Smooth muscle cell (in vitro differentiated cells): ENCODE measurements at regions not wholly inside any gene's neighbourhood (a gene's known extent, or its start where the extent isn't known, plus 50 kb on each side); places are given as distances from the start of the nearest gene placed in this dataset.

Source experiments
- DNase-seq: peaks from one replicate; lab custom pipeline; 2025; ENCODE audit not compliant: unreplicated experiment; lab: John Stamatoyannopoulos, UW
- H2AFZ ChIP-seq: fragments of 200-600 bp; sonication (generic); 2 replicates; pipeline ENCODE4 v1.6.0; 2016; ENCODE audit warnings: antibody characterized with exemption, low read depth, mild to moderate bottlenecking
- H3F3A ChIP-seq: fragments of 200-600 bp; sonication (generic); 2 replicates; pipeline ENCODE4 v1.6.0; 2017; ENCODE audit warnings: antibody characterized with exemption, low read depth
- H3K27ac ChIP-seq: fragments of 200-600 bp; sonication (generic); 2 replicates; pipeline ENCODE4 v1.5.1; 2016; ENCODE audit warnings: low read depth, mild to moderate bottlenecking
- H3K27me3 ChIP-seq: fragments of 200-600 bp; sonication (generic); 2 replicates; pipeline ENCODE4 v1.6.1; 2016; ENCODE audit warnings: low read depth, mild to moderate bottlenecking
- H3K36me3 ChIP-seq: fragments of 200-600 bp; sonication (generic); 2 replicates; pipeline ENCODE4 v1.5.1; 2016; ENCODE audit warnings: low read depth
- H3K4me1 ChIP-seq: fragments of 200-600 bp; sonication (generic); 2 replicates; pipeline ENCODE4 v1.5.1; 2016; ENCODE audit warnings: low read depth
- H3K4me2 ChIP-seq: fragments of 200-600 bp; sonication (generic); 2 replicates; pipeline ENCODE4 v1.6.0; 2016; ENCODE audit warnings: mild to moderate bottlenecking
- H3K4me3 ChIP-seq: fragments of 200-600 bp; sonication (generic); 2 replicates; pipeline ENCODE4 v1.5.1; 2016; ENCODE audit warnings: mild to moderate bottlenecking
- H3K79me2 ChIP-seq: fragments of 200-600 bp; sonication (generic); 2 replicates; pipeline ENCODE4 v1.6.0; 2016; ENCODE audit warnings: low read depth, mild to moderate bottlenecking
- H3K9ac ChIP-seq: fragments of 200-600 bp; sonication (generic); 2 replicates; pipeline ENCODE4 v1.6.0; 2016; ENCODE audit warnings: low read depth
- H3K9me3 ChIP-seq: fragments of 200-600 bp; sonication (generic); replicated peaks from 2 replicates; pipeline ENCODE4 v1.5.1; 2016; ENCODE audit warnings: low read depth
- H4K20me1 ChIP-seq: fragments of 200-600 bp; sonication (generic); 2 replicates; pipeline ENCODE4 v1.6.0; 2016; ENCODE audit warnings: low read depth
- CTCF ChIP-seq: fragments of 200-600 bp; sonication (generic); IDR thresholded peaks from 2 replicates; pipeline ENCODE4 v1.5.1; 2017; ENCODE audit warnings: borderline replicate concordance, mild to moderate bottlenecking, antibody characterized with exemption; ENCODE audit not compliant: insufficient read depth, poor library complexity, severe bottlenecking
- WGBS: methylation state at CpG from one replicate; pipeline ENCODE4 v1.1.7; 2016; ENCODE audit warnings: low lambda C conversion rate; 5-methylcytosine and 5-hydroxymethylcytosine counted together

GRCh38 chr2:16581241-16581640 lies 84.4 kb downstream of the CYRIA start:
- WGBS: 91% methylated on average over 1 of the region's 1 CpG
- H3F3A ChIP-seq: no peaks in the 10 kb centered on the region
- H3K27ac ChIP-seq: no peak overlapping the region
- H3K36me3 ChIP-seq: no peaks in the 10 kb centered on the region
- no peaks in the 10 kb centered on the region for H3K9me3 ChIP-seq
- H3K27me3 ChIP-seq: no peaks in the 10 kb centered on the region
- H3K4me2 ChIP-seq: no peak overlapping the region
- H3K4me1 ChIP-seq: no peaks in the 10 kb centered on the region
- no peak for TF ChIP-seq CTCF
- no peaks in the 10 kb centered on the region for H4K20me1 ChIP-seq
- no peak overlapping the region for H3K9ac ChIP-seq
- H2AFZ ChIP-seq: no peak overlapping the region
- H3K79me2 ChIP-seq: no peaks in the 10 kb centered on the region
- DNase-seq: no peak
- H3K4me3 ChIP-seq: no peak overlapping the region

- TF ChIP-seq CTCF: no peak
- H3K79me2 ChIP-seq: no peaks in the 10 kb centered on the region
- H3K9me3 ChIP-seq: peaks cover 3% of the 10 kb centered on the region
- H3K4me2 ChIP-seq: no peak overlapping the region
- H3K4me3 ChIP-seq: no peak overlapping the region
- no peaks in the 10 kb centered on the region for H3K4me1 ChIP-seq
- DNase-seq: no peak
- no peak overlapping the region for H2AFZ ChIP-seq
- H3K36me3 ChIP-seq: no peaks in the 10 kb centered on the region
- H4K20me1 ChIP-seq: no peaks in the 10 kb centered on the region
- WGBS: 90% methylated on average over 3 of the region's 3 CpGs
- no peak overlapping the region for H3K27ac ChIP-seq
- H3K27me3 ChIP-seq: no peaks in the 10 kb centered on the region
- no peaks in the 10 kb centered on the region for H3F3A ChIP-seq
- H3K9ac ChIP-seq: no peak overlapping the region
These were observed 87.6 kb downstream of the CYRIA start for GRCh38 chr2:16578081-16578480.

- H3K4me2 ChIP-seq: no peak overlapping the region
- no peak overlapping the region for H3K9ac ChIP-seq
- 90% methylated on average over 3 of the region's 3 CpGs for WGBS
- DNase-seq: no peak
- no peaks in the 10 kb centered on the region for H4K20me1 ChIP-seq
- H3K79me2 ChIP-seq: no peaks in the 10 kb centered on the region
- no peaks in the 10 kb centered on the region for H3F3A ChIP-seq
- no peaks in the 10 kb centered on the region for H3K36me3 ChIP-seq
- H2AFZ ChIP-seq: no peak overlapping the region
- H3K9me3 ChIP-seq: peaks cover 3% of the 10 kb centered on the region
- no peak for TF ChIP-seq CTCF
- no peaks in the 10 kb centered on the region for H3K27me3 ChIP-seq
- no peak overlapping the region for H3K4me3 ChIP-seq
- no peak overlapping the region for H3K27ac ChIP-seq
- H3K4me1 ChIP-seq: no peaks in the 10 kb centered on the region
These were observed 95.1 kb downstream of the CYRIA start for GRCh38 chr2:16570516-16570915.

- no peak overlapping the region for H3K4me2 ChIP-seq
- no peak overlapping the region for H2AFZ ChIP-seq
- H3K9ac ChIP-seq: no peak overlapping the region
- H3K4me1 ChIP-seq: no peaks in the 10 kb centered on the region
- no peak for TF ChIP-seq CTCF
- WGBS: 86% methylated on average over 4 of the region's 4 CpGs
- H4K20me1 ChIP-seq: no peaks in the 10 kb centered on the region
- no peak overlapping the region for H3K27ac ChIP-seq
- H3K9me3 ChIP-seq: no peaks in the 10 kb centered on the region
- H3K36me3 ChIP-seq: no peaks in the 10 kb centered on the region
- H3K4me3 ChIP-seq: no peak overlapping the region
- no peak for DNase-seq
- H3F3A ChIP-seq: no peaks in the 10 kb centered on the region
- no peaks in the 10 kb centered on the region for H3K27me3 ChIP-seq
- H3K79me2 ChIP-seq: no peaks in the 10 kb centered on the region
These were observed 96.4 kb downstream of the CYRIA start for GRCh38 chr2:16568998-16569784.
